ENCODE measurements at regions not wholly inside any gene's neighbourhood (a gene's known extent, or its start where the extent isn't known, plus 50 kb on each side); places are given as distances from the start of the nearest gene placed in this dataset.

GRCh38 chr18:30632071-30632698 lies 410.4 kb downstream of the DSC3 start:
- Mint-ChIP-seq H3K4me1 (peaks cover 0 to 1% (median 0%) of the 10 kb centered on the region in 7 donors), H3K27me3 (peaks cover 0 to 3% (median 0%) of the 10 kb centered on the region in 5 donors), H3K27ac (no peak overlapping the region), H3K9me3 (peaks cover 0 to 23% (median 12%) of the 10 kb centered on the region in 11 donors), H3K36me3 (peaks cover 0 to 9% (median 0%) of the 10 kb centered on the region in 5 donors), H3K4me3 (no peak overlapping the region)
- H3K9me3 ChIP-seq (ENCODE audit: control insufficient read depth in 2 of 3, low read length in 3 of 3) = no peaks in the 10 kb centered on the region
- intact Hi-C loops (cut with micrococcal nuclease) = no loop called here
- no peaks in the 10 kb centered on the region for H3K36me3 ChIP-seq (ENCODE audit: control insufficient read depth in 2 of 3, insufficient read depth in 3 of 3, low read length in 3 of 3)
- DNase-seq = no peak
- no peak overlapping the region for H3K4me3 ChIP-seq (ENCODE audit: low read length)
- POLR2A ChIA-PET = no interaction called here
- CTCF ChIA-PET = no interaction called here
- ATAC-seq = no peak
- H3K27me3 ChIP-seq (ENCODE audit: control insufficient read depth in 2 of 2, insufficient read depth in 2 of 2, low read length in 2 of 2) = no peaks in the 10 kb centered on the region
- H3K27ac ChIP-seq (ENCODE audit: low read depth, low read length) = no peak overlapping the region
- H3K4me1 ChIP-seq (ENCODE audit: control insufficient read depth in 2 of 2, insufficient read depth in 2 of 2, low read length in 2 of 2) = no peaks in the 10 kb centered on the region

- intact Hi-C loops (cut with micrococcal nuclease) = no loop called here
Observed at GRCh38 chr18:30625961-30626360, 416.6 kb downstream of the DSC3 start.

GRCh38 chr18:30623401-30624065 lies 419.0 kb downstream of the DSC3 start:
- Histone ChIP-seq H3K27ac (ENCODE audit: low read depth, low read length) (no peak overlapping the region), H3K36me3 (ENCODE audit: control insufficient read depth in 2 of 3, insufficient read depth in 3 of 3, low read length in 3 of 3) (no peaks in the 10 kb centered on the region), H3K4me3 (ENCODE audit: low read length) (no peak overlapping the region), H3K27me3 (ENCODE audit: control insufficient read depth in 2 of 2, insufficient read depth in 2 of 2, low read length in 2 of 2) (no peaks in the 10 kb centered on the region), H3K4me1 (ENCODE audit: control insufficient read depth in 2 of 2, insufficient read depth in 2 of 2, low read length in 2 of 2) (no peaks in the 10 kb centered on the region), H3K9me3 (ENCODE audit: control insufficient read depth in 2 of 3, low read length in 3 of 3) (no peaks in the 10 kb centered on the region)
- Mint-ChIP-seq H3K4me3 (no peak overlapping the region), H3K27me3 (no peaks in the 10 kb centered on the region), H3K4me1 (no peaks in the 10 kb centered on the region), H3K36me3 (peaks cover 0 to 3% (median 0%) of the 10 kb centered on the region in 5 donors), H3K9me3 (peaks cover 0 to 50% (median 9%) of the 10 kb centered on the region in 11 donors), H3K27ac (no peak overlapping the region)
- POLR2A ChIA-PET = no interaction called here
- DNase-seq (no peak), ATAC-seq (no peak)
- intact Hi-C loops (cut with micrococcal nuclease) = loop anchor here in 1 of 2 donors (5.0 kb wide), 1 partner anchor 49 kb away; no protein-coding TSS in a partner anchor
- CTCF ChIA-PET = no interaction called here

More at GRCh38 chr18:30625961-30626360, 416.6 kb downstream of the DSC3 start:
- Histone ChIP-seq H3K27ac (ENCODE audit: low read depth, low read length) (no peak overlapping the region), H3K27me3 (ENCODE audit: control insufficient read depth in 2 of 2, insufficient read depth in 2 of 2, low read length in 2 of 2) (no peaks in the 10 kb centered on the region), H3K9me3 (ENCODE audit: control insufficient read depth in 2 of 3, low read length in 3 of 3) (no peaks in the 10 kb centered on the region), H3K4me3 (ENCODE audit: low read length) (no peak overlapping the region), H3K36me3 (ENCODE audit: control insufficient read depth in 2 of 3, insufficient read depth in 3 of 3, low read length in 3 of 3) (no peaks in the 10 kb centered on the region), H3K4me1 (ENCODE audit: control insufficient read depth in 2 of 2, insufficient read depth in 2 of 2, low read length in 2 of 2) (no peaks in the 10 kb centered on the region)
- Mint-ChIP-seq H3K36me3 (peaks cover 0 to 4% (median 0%) of the 10 kb centered on the region in 5 donors), H3K27ac (no peak overlapping the region), H3K9me3 (peaks cover 0 to 42% (median 11%) of the 10 kb centered on the region in 11 donors), H3K27me3 (peaks cover 0 to 3% (median 0%) of the 10 kb centered on the region in 5 donors), H3K4me1 (peaks cover 0 to 1% (median 0%) of the 10 kb centered on the region in 7 donors), H3K4me3 (no peak overlapping the region)
- no peak for DNase-seq
- POLR2A ChIA-PET = no interaction called here
- ATAC-seq = no peak
- CTCF ChIA-PET = no interaction called here

- no peaks in the 10 kb centered on the region for H3K4me1 Mint-ChIP-seq
- Histone ChIP-seq H3K36me3 (ENCODE audit: control insufficient read depth in 2 of 3, insufficient read depth in 3 of 3, low read length in 3 of 3) (no peaks in the 10 kb centered on the region), H3K4me3 (ENCODE audit: low read length) (no peak overlapping the region), H3K9me3 (ENCODE audit: control insufficient read depth in 2 of 3, low read length in 3 of 3) (no peaks in the 10 kb centered on the region), H3K27ac (ENCODE audit: low read depth, low read length) (no peak overlapping the region), H3K4me1 (ENCODE audit: control insufficient read depth in 2 of 2, insufficient read depth in 2 of 2, low read length in 2 of 2) (no peaks in the 10 kb centered on the region), H3K27me3 (ENCODE audit: control insufficient read depth in 2 of 2, insufficient read depth in 2 of 2, low read length in 2 of 2) (no peaks in the 10 kb centered on the region)
- peaks cover 0 to 52% (median 9%) of the 10 kb centered on the region in 11 donors for H3K9me3 Mint-ChIP-seq
- H3K27me3 Mint-ChIP-seq = no peaks in the 10 kb centered on the region
- H3K36me3 Mint-ChIP-seq = peaks cover 0 to 5% (median 0%) of the 10 kb centered on the region in 5 donors
- no peak for DNase-seq
- POLR2A ChIA-PET = no interaction called here
- intact Hi-C loops (cut with micrococcal nuclease) = loop anchor here in 1 of 2 donors (5.0 kb wide), 1 partner anchor 50 kb away; no protein-coding TSS in a partner anchor
- H3K4me3 Mint-ChIP-seq = no peak overlapping the region
- ATAC-seq = no peak
- no peak overlapping the region for H3K27ac Mint-ChIP-seq
- CTCF ChIA-PET = no interaction called here
Observed at GRCh38 chr18:30622635-30623034, 419.9 kb downstream of the DSC3 start.

- Mint-ChIP-seq H3K27me3 (no peaks in the 10 kb centered on the region), H3K27ac (no peak overlapping the region), H3K36me3 (peaks cover 0 to 5% (median 0%) of the 10 kb centered on the region in 5 donors), H3K4me1 (no peaks in the 10 kb centered on the region), H3K4me3 (no peak overlapping the region), H3K9me3 (peaks cover 0 to 52% (median 9%) of the 10 kb centered on the region in 11 donors)
- intact Hi-C loops (cut with micrococcal nuclease) = loop anchor here in 1 of 2 donors (5.0 kb wide), 1 partner anchor 50 kb away; no protein-coding TSS in a partner anchor
- Histone ChIP-seq H3K4me1 (ENCODE audit: control insufficient read depth in 2 of 2, insufficient read depth in 2 of 2, low read length in 2 of 2) (no peaks in the 10 kb centered on the region), H3K27me3 (ENCODE audit: control insufficient read depth in 2 of 2, insufficient read depth in 2 of 2, low read length in 2 of 2) (no peaks in the 10 kb centered on the region), H3K9me3 (ENCODE audit: control insufficient read depth in 2 of 3, low read length in 3 of 3) (no peaks in the 10 kb centered on the region), H3K36me3 (ENCODE audit: control insufficient read depth in 2 of 3, insufficient read depth in 3 of 3, low read length in 3 of 3) (no peaks in the 10 kb centered on the region), H3K4me3 (ENCODE audit: low read length) (no peak overlapping the region), H3K27ac (ENCODE audit: low read depth, low read length) (no peak overlapping the region)
- no peak for DNase-seq
- ChIA-PET CTCF (no interaction called here), POLR2A (no interaction called here)
- ATAC-seq = no peak
Observed at GRCh38 chr18:30622104-30622503, 420.4 kb downstream of the DSC3 start.

- Histone ChIP-seq H3K9me3 (ENCODE audit: control insufficient read depth in 2 of 3, low read length in 3 of 3) (no peaks in the 10 kb centered on the region), H3K27ac (ENCODE audit: low read depth, low read length) (no peak overlapping the region), H3K4me1 (ENCODE audit: control insufficient read depth in 2 of 2, insufficient read depth in 2 of 2, low read length in 2 of 2) (no peaks in the 10 kb centered on the region), H3K27me3 (ENCODE audit: control insufficient read depth in 2 of 2, insufficient read depth in 2 of 2, low read length in 2 of 2) (no peaks in the 10 kb centered on the region), H3K36me3 (ENCODE audit: control insufficient read depth in 2 of 3, insufficient read depth in 3 of 3, low read length in 3 of 3) (no peaks in the 10 kb centered on the region), H3K4me3 (ENCODE audit: low read length) (no peak overlapping the region)
- ATAC-seq (no peak), DNase-seq (no peak)
- Mint-ChIP-seq H3K36me3 (peaks cover 0 to 5% (median 0%) of the 10 kb centered on the region in 5 donors), H3K9me3 (peaks cover 0 to 38% (median 3%) of the 10 kb centered on the region in 11 donors), H3K27me3 (no peaks in the 10 kb centered on the region), H3K4me3 (no peak overlapping the region), H3K27ac (no peak overlapping the region), H3K4me1 (no peaks in the 10 kb centered on the region)
- intact Hi-C loops (cut with micrococcal nuclease) = no loop called here
- ChIA-PET POLR2A (no interaction called here), CTCF (no interaction called here)
Observed at GRCh38 chr18:30618567-30618966, 424.0 kb downstream of the DSC3 start.

GRCh38 chr18:30616414-30616813 lies 426.1 kb downstream of the DSC3 start:
- ATAC-seq (no peak), DNase-seq (no peak)
- no peaks in the 10 kb centered on the region for H3K36me3 ChIP-seq (ENCODE audit: control insufficient read depth in 2 of 3, insufficient read depth in 3 of 3, low read length in 3 of 3)
- ChIA-PET POLR2A (no interaction called here), CTCF (no interaction called here)
- H3K4me1 ChIP-seq (ENCODE audit: control insufficient read depth in 2 of 2, insufficient read depth in 2 of 2, low read length in 2 of 2) = no peaks in the 10 kb centered on the region
- H3K27ac ChIP-seq (ENCODE audit: low read depth, low read length) = no peak overlapping the region
- Mint-ChIP-seq H3K4me3 (no peak overlapping the region), H3K27ac (no peak overlapping the region), H3K36me3 (peaks cover 0 to 5% (median 0%) of the 10 kb centered on the region in 5 donors), H3K9me3 (peaks cover 0 to 25% (median 2%) of the 10 kb centered on the region in 11 donors), H3K4me1 (no peaks in the 10 kb centered on the region), H3K27me3 (no peaks in the 10 kb centered on the region)
- H3K27me3 ChIP-seq (ENCODE audit: control insufficient read depth in 2 of 2, insufficient read depth in 2 of 2, low read length in 2 of 2) = no peaks in the 10 kb centered on the region
- no peak overlapping the region for H3K4me3 ChIP-seq (ENCODE audit: low read length)
- no peaks in the 10 kb centered on the region for H3K9me3 ChIP-seq (ENCODE audit: control insufficient read depth in 2 of 3, low read length in 3 of 3)
- intact Hi-C loops (cut with micrococcal nuclease) = no loop called here

Data from naive thymus-derived CD4-positive, alpha-beta T cell (primary cell).